Astrocyte (in vitro differentiated cells and primary cell): ENCODE measurements at regions not wholly inside any gene's neighbourhood (a gene's known extent, or its start where the extent isn't known, plus 50 kb on each side); places are given as distances from the start of the nearest gene placed in this dataset.

Experiments used
- EZH2 ChIP-seq: IDR thresholded peaks from 2 replicates; pipeline ENCODE4 v1.6.1; 2012; ENCODE audit warnings: mild to moderate bottlenecking, low read length, inconsistent platforms; ENCODE audit not compliant: insufficient read depth
- TF ChIP-seq, protein P1 (sequence below): IDR thresholded peaks from 2 replicates; pipeline ENCODE4 v1.5.1; 2011; ENCODE audit warnings: low read depth, mild to moderate bottlenecking, inconsistent platforms, low read length, moderate library complexity; ENCODE audit not compliant: insufficient read depth

DNA sequence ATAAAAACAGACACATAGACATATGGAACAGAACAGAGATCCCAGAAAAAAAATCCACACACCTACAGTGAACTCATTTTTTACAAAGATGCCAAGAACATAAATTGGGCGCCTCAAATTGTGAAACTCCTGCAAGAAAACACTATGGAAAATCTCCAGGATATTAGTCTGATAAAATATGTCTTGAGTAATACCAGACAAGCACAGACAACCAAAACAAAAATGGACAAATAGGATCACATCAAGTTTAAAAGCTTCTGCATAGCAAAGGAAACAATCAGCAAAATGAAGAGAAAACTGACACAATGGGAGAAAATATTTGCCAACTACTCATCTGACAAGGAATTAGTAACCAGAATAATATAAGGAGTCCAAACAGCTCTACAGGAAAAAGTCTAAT, 337.3 kb upstream of the DIPK2B start:
- TF ChIP-seq, protein P1, sequence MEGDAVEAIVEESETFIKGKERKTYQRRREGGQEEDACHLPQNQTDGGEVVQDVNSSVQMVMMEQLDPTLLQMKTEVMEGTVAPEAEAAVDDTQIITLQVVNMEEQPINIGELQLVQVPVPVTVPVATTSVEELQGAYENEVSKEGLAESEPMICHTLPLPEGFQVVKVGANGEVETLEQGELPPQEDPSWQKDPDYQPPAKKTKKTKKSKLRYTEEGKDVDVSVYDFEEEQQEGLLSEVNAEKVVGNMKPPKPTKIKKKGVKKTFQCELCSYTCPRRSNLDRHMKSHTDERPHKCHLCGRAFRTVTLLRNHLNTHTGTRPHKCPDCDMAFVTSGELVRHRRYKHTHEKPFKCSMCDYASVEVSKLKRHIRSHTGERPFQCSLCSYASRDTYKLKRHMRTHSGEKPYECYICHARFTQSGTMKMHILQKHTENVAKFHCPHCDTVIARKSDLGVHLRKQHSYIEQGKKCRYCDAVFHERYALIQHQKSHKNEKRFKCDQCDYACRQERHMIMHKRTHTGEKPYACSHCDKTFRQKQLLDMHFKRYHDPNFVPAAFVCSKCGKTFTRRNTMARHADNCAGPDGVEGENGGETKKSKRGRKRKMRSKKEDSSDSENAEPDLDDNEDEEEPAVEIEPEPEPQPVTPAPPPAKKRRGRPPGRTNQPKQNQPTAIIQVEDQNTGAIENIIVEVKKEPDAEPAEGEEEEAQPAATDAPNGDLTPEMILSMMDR: no peak
- no peak for TF ChIP-seq EZH2
